Small intestine (tissue), 7 donors: ENCODE measurements at regions not wholly inside any gene's neighbourhood (a gene's known extent, or its start where the extent isn't known, plus 50 kb on each side); places are given as distances from the start of the nearest gene placed in this dataset.

Experiments used
- DNase-seq, 2 donors: peaks; one replicate each; pipeline versions ENCODE4 v3.0.0 to v3.0.0-alpha.2; 2013
- FAIRE-seq: peaks from 2 replicates; lab custom pipeline; 2012; peaks lifted over from hg19 to GRCh38; lab: Jason Lieb, UNC
- H3K27ac ChIP-seq, 3 donors: one replicate each; pipeline ENCODE4 v1.5.1; 2013; ENCODE audit warnings: low read length in 2 of 3, mild to moderate bottlenecking in 2 of 3, control low read depth in 1 of 3, inconsistent platforms in 1 of 3, low read depth in 1 of 3, moderate library complexity in 1 of 3
- H3K27me3 ChIP-seq, 3 donors: one replicate each; pipeline ENCODE4 v1.6.1; 2013; ENCODE audit warnings: low read length in 3 of 3, inconsistent platforms in 1 of 3; ENCODE audit not compliant: control insufficient read depth in 3 of 3, insufficient read depth in 3 of 3
- H3K36me3 ChIP-seq, 3 donors: one replicate each; pipeline ENCODE4 v1.6.1; 2013; ENCODE audit warnings: low read length in 3 of 3, inconsistent platforms in 1 of 3, low read depth in 1 of 3, mild to moderate bottlenecking in 1 of 3, moderate library complexity in 1 of 3; ENCODE audit not compliant: control insufficient read depth in 3 of 3, insufficient read depth in 2 of 3
- H3K4me1 ChIP-seq, 3 donors: one replicate each; pipeline ENCODE4 v1.6.1; 2013; ENCODE audit warnings: low read length in 2 of 3, inconsistent platforms in 1 of 3, low read depth in 1 of 3, mild to moderate bottlenecking in 1 of 3, moderate library complexity in 1 of 3; ENCODE audit not compliant: control insufficient read depth in 3 of 3, insufficient read depth in 2 of 3
- H3K4me3 ChIP-seq, 3 donors: one replicate each; pipeline ENCODE4 v1.5.1; 2013; ENCODE audit warnings: low read length in 3 of 3, control low read depth in 1 of 3, inconsistent platforms in 1 of 3, low read depth in 1 of 3, mild to moderate bottlenecking in 1 of 3, moderate library complexity in 1 of 3
- H3K9me3 ChIP-seq, 2 donors: one replicate each; pipeline ENCODE4 v1.6.1; 2013; ENCODE audit warnings: low read depth in 1 of 2, low read length in 1 of 2; ENCODE audit not compliant: control insufficient read depth in 2 of 2, insufficient read depth in 1 of 2
- WGBS, 3 donors: extraction: QIAGEN DNeasy Blood & Tissue Kit; methylation state at CpG; one replicate each; pipeline ENCODE4 v1.1.7; 2013; 5-methylcytosine and 5-hydroxymethylcytosine counted together
- donor health status: healthy with polysubstance abuse.
- donor health status: control.
- donor health status: control.
- donor health status: Bipolar disorder and iron deficiency.
- donor health status: healthy.

- FAIRE-seq: no peak
- H3K27ac ChIP-seq: no peak overlapping the region
- DNase-seq: no peak
- peaks cover 0 to 20% of the 10 kb centered on the region in 2 donors for H3K9me3 ChIP-seq
- H3K4me1 ChIP-seq: no peaks in the 10 kb centered on the region
- no peak overlapping the region for H3K4me3 ChIP-seq
- no peaks in the 10 kb centered on the region for H3K27me3 ChIP-seq
- H3K36me3 ChIP-seq: no peaks in the 10 kb centered on the region
Measured at GRCh38 chr4:19425146-19425545, 826.6 kb upstream of the SLIT2 start.

GRCh38 chr4:19417256-19417655, 834.4 kb upstream of the SLIT2 start:
- Histone ChIP-seq H3K27ac (no peak overlapping the region), H3K4me3 (no peak overlapping the region), H3K36me3 (no peaks in the 10 kb centered on the region), H3K4me1 (peaks cover 0 to 4% (median 0%) of the 10 kb centered on the region in 3 donors), H3K9me3 (no peaks in the 10 kb centered on the region), H3K27me3 (no peaks in the 10 kb centered on the region)
- DNase-seq: no peak
- FAIRE-seq: no peak
- WGBS, 3 donors: 31 to 41% (median 38%) methylated on average over 2 of the region's 2 CpGs

GRCh38 chr4:19416146-19416545, 835.6 kb upstream of the SLIT2 start:
- DNase-seq (no peak), FAIRE-seq (no peak)
- H3K27ac ChIP-seq: no peak overlapping the region
- H3K4me1 ChIP-seq: peaks cover 0 to 4% (median 0%) of the 10 kb centered on the region in 3 donors
- H3K9me3 ChIP-seq: no peaks in the 10 kb centered on the region
- H3K27me3 ChIP-seq: no peaks in the 10 kb centered on the region
- no peaks in the 10 kb centered on the region for H3K36me3 ChIP-seq
- H3K4me3 ChIP-seq: no peak overlapping the region

- Histone ChIP-seq H3K27ac (no peak overlapping the region), H3K4me1 (no peaks in the 10 kb centered on the region), H3K36me3 (no peaks in the 10 kb centered on the region), H3K4me3 (no peak overlapping the region), H3K27me3 (no peaks in the 10 kb centered on the region), H3K9me3 (no peaks in the 10 kb centered on the region)
- WGBS, 3 donors: 29 to 71% (median 32%) methylated on average over 1 of the region's 1 CpG
- DNase-seq (no peak), FAIRE-seq (no peak)
Measured at GRCh38 chr4:19408490-19408889, 843.2 kb upstream of the SLIT2 start.

GRCh38 chr4:19406789-19407188, 844.9 kb upstream of the SLIT2 start:
- H3K36me3 ChIP-seq: no peaks in the 10 kb centered on the region
- no peaks in the 10 kb centered on the region for H3K4me1 ChIP-seq
- no peak overlapping the region for H3K4me3 ChIP-seq
- no peaks in the 10 kb centered on the region for H3K9me3 ChIP-seq
- H3K27me3 ChIP-seq: no peaks in the 10 kb centered on the region
- no peak overlapping the region for H3K27ac ChIP-seq
- no peak for FAIRE-seq
- no peak for DNase-seq

GRCh38 chr4:19403786-19404370, 847.8 kb upstream of the SLIT2 start:
- Histone ChIP-seq H3K9me3 (no peaks in the 10 kb centered on the region), H3K4me3 (no peak overlapping the region), H3K27ac (no peak overlapping the region), H3K4me1 (no peaks in the 10 kb centered on the region), H3K27me3 (no peaks in the 10 kb centered on the region), H3K36me3 (no peaks in the 10 kb centered on the region)
- DNase-seq (no peak), FAIRE-seq (no peak)
- WGBS, 3 donors: 58 to 75% (median 64%) methylated on average over 5 of the region's 5 CpGs

GRCh38 chr4:19402581-19403065, 849.1 kb upstream of the SLIT2 start:
- H3K4me3 ChIP-seq: no peak overlapping the region
- H3K27me3 ChIP-seq: no peaks in the 10 kb centered on the region
- H3K4me1 ChIP-seq: no peaks in the 10 kb centered on the region
- DNase-seq (no peak), FAIRE-seq (no peak)
- H3K27ac ChIP-seq: no peak overlapping the region
- 78 to 85% (median 82%) methylated on average over 2 of the region's 2 CpGs for WGBS, 3 donors
- H3K36me3 ChIP-seq: no peaks in the 10 kb centered on the region
- no peaks in the 10 kb centered on the region for H3K9me3 ChIP-seq

GRCh38 chr4:19401301-19402080, 850.2 kb upstream of the SLIT2 start:
- no peak overlapping the region for H3K4me3 ChIP-seq
- H3K27me3 ChIP-seq: no peaks in the 10 kb centered on the region
- FAIRE-seq (no peak), DNase-seq (no peak)
- H3K27ac ChIP-seq: no peak overlapping the region
- H3K9me3 ChIP-seq: no peaks in the 10 kb centered on the region
- no peaks in the 10 kb centered on the region for H3K4me1 ChIP-seq
- 83 to 86% (median 84%) methylated on average over 1 of the region's 1 CpG for WGBS, 3 donors
- H3K36me3 ChIP-seq: no peaks in the 10 kb centered on the region
